Stimulated activated CD4-positive, alpha-beta T cell treated with anti-CD3 and anti-CD28 coated beads, Interleukin-4, amount 100 ng/mL, for 1 hour (primary cell): ENCODE measurements at regions not wholly inside any gene's neighbourhood (a gene's known extent, or its start where the extent isn't known, plus 50 kb on each side); places are given as distances from the start of the nearest gene placed in this dataset.
A peak's percentile ranks its signal among the peaks of the same experiment; 100 is the strongest.
"Not testable (repeated sequence)": the region's sequence is repeated elsewhere in the genome, so short reads cannot be mapped to it uniquely, and the experiment has no call there.

Source experiments
- DNase-seq: peaks from one replicate; pipeline ENCODE4 v3.0.0-alpha.2; 2020

GRCh38 chrX:106363214-106363613 is 195.1 kb downstream of the PWWP3B start:
- no peak for DNase-seq

DNA sequence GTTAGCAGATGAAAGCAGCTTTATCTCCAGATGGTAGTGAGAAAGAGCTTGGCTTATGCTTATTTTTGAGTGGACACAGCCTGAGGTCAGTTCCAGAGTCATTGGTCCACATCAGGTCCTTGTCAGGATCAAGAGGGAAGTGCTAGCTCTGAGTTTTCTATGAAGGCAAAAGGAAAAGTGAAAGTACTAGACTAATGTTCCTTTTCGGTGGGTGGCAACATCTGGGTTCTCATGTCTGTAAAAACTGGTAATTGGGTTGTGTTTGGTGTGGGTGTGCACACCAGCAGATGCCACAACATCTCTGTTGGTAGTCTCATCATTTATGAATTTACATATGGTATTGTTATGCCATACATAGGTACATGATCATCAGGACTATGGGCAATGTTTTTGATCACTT is 210.5 kb downstream of the PWWP3B start:
- DNase-seq = no peak

GRCh38 chrX:106391284-106391911 is 220.4 kb upstream of the RADX start:
- DNase-seq = no peak

- DNase-seq = no peak
Observed at GRCh38 chrX:106392346-106392745, 219.4 kb upstream of the RADX start.

DNA sequence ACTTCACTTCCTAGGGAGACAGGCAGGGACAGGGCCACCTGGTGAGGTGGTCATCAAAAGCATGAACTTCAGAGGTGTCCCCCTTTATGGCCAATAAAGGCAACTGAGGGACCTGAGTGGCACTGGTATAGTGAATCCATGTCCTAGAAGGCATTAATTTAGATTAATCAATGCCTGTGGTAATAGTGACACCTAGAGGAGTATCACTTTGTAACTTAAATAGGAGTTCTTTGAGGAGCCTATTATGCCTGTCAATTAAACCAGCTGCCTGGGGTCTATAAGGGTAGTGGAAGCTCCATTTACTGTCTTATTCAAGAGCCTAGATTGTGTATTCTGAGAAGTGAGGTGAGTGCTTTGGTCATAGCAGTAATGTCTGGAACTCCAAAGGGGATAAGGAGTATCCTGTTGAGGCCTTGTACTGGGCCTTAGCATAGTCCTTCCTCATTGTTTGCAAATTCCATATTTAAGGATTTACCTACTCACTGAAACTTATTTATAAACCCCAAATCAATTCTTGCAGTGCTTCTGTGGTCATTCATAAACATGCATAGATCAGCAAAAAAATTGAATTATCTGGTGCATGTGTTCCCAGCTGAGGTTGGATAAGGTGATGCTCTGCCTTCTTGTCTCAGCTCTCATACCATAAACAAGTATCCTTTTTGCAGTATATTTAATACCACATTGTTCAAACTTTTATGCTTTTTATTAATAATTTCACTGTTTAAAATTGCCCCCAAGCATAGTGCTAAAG is 213.8 kb upstream of the RADX start:
- no peak for DNase-seq

GRCh38 chrX:106401965-106402559 is 209.7 kb upstream of the RADX start:
- no peak for DNase-seq

- DNase-seq = no peak
Observed at GRCh38 chrX:106404512-106404911, 207.3 kb upstream of the RADX start.

- no peak for DNase-seq
Observed at GRCh38 chrX:106415276-106415895, 196.4 kb upstream of the RADX start.

- DNase-seq = no peak
Observed at GRCh38 chrX:106436691-106437090, 175.1 kb upstream of the RADX start.

- DNase-seq = no peak
Observed at GRCh38 chrX:106437407-106437806, 174.4 kb upstream of the RADX start.

- DNase-seq = no peak
Observed at GRCh38 chrX:106450405-106450804, 161.4 kb upstream of the RADX start.

- no peak for DNase-seq
Observed at GRCh38 chrX:106451933-106452332, 159.8 kb upstream of the RADX start.

DNA sequence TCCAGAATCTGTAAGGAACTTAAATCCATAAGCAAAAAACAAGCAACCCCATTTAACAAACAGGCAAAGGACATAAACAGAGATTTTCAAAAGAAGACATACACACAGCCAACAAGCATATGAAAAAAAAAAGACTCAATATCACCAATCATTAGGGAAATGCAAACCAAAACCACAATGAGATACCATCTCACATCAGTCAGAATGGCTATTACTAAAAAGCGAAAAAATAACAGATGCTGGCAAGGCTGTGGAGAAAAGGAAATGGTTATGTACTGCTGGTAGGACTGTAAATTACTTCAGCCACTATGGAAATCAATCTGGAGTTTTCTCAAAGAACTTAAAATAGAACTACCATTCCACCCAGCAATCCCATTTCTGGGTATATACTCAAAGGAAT is 156.8 kb upstream of the RADX start:
- DNase-seq = no peak

DNA sequence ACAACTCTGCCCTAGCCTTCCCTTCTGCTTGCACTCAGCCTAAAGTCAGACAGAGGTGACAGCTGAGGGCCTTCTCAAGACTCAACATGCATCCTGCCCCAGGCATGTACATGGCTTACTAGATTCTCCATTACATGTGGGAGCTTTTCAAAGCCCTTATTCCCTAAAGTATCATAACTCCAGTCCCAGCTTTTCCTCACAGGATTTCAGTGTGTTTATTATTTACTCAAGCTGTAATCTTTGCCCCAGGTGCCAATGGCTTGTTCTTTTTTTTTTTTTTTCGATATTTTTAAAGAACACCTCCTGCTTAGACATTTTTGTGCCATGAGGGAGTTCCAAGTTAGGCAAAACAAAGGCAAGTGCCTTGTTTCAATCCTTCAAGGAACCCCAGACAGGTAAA is 154.0 kb upstream of the RADX start:
- no peak for DNase-seq

DNA sequence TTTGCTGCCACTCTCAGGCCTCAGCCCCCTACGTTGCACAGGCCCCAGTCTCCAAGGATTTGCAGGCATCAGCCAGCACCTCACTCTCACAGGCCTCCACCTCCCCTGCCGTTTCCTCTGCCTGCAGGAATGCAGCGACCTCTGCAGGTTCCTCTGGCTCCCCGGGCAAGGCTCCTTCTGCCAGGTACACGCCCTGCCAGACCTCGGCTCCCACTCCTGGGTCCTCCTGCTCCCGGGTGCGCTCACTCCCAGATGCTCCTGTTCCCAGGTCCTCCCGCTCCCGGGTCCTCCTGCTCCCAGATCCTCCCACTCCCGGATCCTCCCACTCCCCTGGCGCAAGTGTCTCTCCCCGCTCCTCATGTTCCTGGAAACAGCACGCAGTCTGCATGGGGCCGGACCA is 144.4 kb upstream of the RADX start:
- DNase-seq = no peak

DNA sequence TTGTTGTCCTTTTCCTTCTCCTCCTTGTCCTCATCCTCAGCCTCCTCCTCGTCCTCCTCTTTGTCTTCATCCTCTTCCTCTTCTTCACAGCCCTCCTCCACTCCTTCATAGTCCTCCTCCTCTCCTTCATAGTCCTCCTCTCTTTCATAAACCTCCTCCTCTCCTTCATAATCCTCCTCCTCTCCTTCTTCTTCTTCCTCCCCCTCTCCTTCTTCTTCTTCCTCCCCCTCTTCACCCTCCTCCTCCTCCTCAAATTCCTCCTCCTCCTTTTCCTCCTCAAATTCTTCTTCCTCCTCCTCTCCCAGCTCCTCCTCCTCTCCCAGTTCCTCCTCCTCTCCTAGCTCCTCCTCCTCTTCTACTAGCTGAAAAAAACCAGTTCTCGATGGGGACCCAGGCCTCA is 143.8 kb upstream of the RADX start:
- no peak for DNase-seq

- DNase-seq = no peak
Observed at GRCh38 chrX:106468433-106468832, 143.3 kb upstream of the RADX start.

DNA sequence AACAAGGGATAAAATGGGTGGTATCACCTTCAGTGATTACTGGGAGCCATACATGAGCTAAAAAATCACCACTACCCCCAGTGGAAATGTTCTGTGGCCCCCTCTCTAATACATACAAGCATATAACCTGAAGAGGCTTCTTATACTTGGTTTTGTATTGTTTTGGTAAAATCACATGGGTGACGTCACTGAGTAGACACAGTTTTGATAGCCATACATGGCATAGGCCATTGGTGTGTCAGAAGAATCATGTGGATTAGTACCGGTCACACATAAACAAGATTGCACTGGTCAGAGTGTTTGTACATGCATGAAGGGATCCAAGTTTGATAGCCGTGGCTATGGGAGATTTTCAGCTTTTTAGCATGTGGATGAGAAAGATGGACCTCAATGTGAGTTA is 131.9 kb upstream of the RADX start:
- no peak for DNase-seq

- peak; percentile 2 for DNase-seq
Observed at GRCh38 chrX:106481341-106481740, 130.4 kb upstream of the RADX start.

GRCh38 chrX:106484233-106484632 is 127.5 kb upstream of the RADX start:
- DNase-seq = no peak

GRCh38 chrX:106493210-106493816 is 118.5 kb upstream of the RADX start:
- DNase-seq = not testable (repeated sequence)

DNA sequence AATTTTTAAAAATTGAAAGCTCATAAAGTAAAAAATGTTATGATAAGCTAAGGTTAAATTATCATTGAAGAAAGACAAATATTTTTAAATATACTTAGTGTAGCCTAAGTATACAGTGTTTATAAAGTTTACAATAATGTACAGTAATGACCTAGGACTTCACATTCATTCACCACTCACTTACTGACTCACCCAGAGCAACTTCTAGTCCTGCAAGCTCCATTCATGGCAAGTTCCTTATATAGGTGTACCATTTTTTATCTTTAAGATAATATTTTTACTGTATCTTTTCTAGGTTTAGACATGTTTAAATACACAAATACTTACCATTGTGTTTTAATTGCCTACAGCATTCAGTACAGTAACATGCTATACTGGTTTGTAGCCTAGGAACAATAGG is 112.3 kb upstream of the RADX start:
- DNase-seq = no peak

DNA sequence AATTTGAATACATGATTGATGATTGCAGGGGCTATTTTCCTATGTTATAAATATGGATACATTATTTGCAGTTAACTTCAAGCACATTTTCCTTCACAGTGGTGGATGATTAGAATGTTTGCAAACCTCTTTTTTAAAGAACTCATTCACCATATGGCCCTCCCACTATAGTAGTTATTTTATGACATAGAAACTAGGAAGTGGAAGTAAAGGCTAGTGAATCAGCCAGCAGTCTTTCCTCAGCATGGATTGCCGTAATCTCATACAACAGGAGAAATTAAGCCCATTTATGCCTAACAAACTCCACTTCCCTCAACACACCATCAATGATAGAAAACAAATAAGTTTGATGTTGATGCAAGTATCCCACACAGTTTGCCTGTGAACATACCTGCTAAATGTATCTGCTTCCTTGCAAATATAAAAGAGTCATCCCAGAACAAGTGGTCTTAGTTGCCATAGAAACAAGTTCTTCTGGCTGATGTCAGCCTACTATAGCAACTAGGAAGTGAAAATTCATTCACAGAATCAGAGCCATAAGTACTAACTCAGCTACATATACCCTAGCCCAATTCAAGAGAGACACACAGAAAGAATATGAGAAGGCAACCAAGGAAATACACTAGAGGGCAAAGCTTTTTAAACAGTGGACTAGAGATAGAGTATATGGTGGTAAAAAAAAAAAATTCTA is 100.9 kb upstream of the RADX start:
- no peak for DNase-seq
